HFF-Myc (cell line): ENCODE measurements at regions not wholly inside any gene's neighbourhood (a gene's known extent, or its start where the extent isn't known, plus 50 kb on each side); places are given as distances from the start of the nearest gene placed in this dataset.

Experiments used
- DNase-seq: peaks from one replicate; pipeline ENCODE4 v3.0.0-alpha.2; 2011; ENCODE audit warnings: low read depth; ENCODE audit errors: extremely low read depth
- H3K4me3 ChIP-seq: replicated peaks from 2 replicates; pipeline ENCODE4 v1.5.1; 2011; ENCODE audit warnings: low read depth, mild to moderate bottlenecking, control low read depth, low read length
- TF ChIP-seq, protein P1 (sequence below): IDR thresholded peaks from 2 replicates; pipeline ENCODE4 v1.5.1; 2012; ENCODE audit warnings: mild to moderate bottlenecking, low read depth, low read length, control low read depth; ENCODE audit errors: missing control alignments

GRCh38 chr13:80097561-80097960 is 243.4 kb downstream of the SPRY2 start:
- no peak overlapping the region for H3K4me3 ChIP-seq
- TF ChIP-seq, protein P1, sequence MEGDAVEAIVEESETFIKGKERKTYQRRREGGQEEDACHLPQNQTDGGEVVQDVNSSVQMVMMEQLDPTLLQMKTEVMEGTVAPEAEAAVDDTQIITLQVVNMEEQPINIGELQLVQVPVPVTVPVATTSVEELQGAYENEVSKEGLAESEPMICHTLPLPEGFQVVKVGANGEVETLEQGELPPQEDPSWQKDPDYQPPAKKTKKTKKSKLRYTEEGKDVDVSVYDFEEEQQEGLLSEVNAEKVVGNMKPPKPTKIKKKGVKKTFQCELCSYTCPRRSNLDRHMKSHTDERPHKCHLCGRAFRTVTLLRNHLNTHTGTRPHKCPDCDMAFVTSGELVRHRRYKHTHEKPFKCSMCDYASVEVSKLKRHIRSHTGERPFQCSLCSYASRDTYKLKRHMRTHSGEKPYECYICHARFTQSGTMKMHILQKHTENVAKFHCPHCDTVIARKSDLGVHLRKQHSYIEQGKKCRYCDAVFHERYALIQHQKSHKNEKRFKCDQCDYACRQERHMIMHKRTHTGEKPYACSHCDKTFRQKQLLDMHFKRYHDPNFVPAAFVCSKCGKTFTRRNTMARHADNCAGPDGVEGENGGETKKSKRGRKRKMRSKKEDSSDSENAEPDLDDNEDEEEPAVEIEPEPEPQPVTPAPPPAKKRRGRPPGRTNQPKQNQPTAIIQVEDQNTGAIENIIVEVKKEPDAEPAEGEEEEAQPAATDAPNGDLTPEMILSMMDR = no peak
- no peak for DNase-seq

- no peak overlapping the region for H3K4me3 ChIP-seq
- DNase-seq = no peak
- TF ChIP-seq, protein P1 = no peak
Observed at GRCh38 chr13:80096383-80096782, 244.5 kb downstream of the SPRY2 start.

DNA sequence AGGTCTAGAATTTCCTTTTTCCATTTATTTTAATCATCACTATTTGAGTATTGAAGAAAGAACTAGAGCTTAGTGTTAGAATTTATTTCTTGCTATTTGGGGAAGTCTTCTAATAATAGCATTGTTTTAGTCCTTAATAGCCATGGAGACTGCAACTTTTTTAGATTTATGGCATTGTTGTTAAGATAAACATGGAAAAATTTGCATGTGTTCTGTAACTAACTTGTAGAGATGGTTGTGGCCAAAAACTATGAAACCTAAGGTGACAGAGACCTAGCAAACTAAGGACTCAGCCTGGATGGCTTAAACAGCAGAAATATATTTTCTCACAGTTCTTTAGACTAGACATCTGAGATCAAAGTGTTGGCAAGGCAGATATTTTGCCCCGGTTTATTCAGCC is 246.4 kb downstream of the SPRY2 start:
- TF ChIP-seq, protein P1 = no peak
- H3K4me3 ChIP-seq = no peak overlapping the region
- no peak for DNase-seq

GRCh38 chr13:80093888-80094287 is 247.0 kb downstream of the SPRY2 start:
- no peak for DNase-seq
- TF ChIP-seq, protein P1 = no peak
- H3K4me3 ChIP-seq = no peak overlapping the region

- no peak for DNase-seq
- H3K4me3 ChIP-seq = no peak overlapping the region
Observed at GRCh38 chr13:80086304-80086721, 254.6 kb downstream of the SPRY2 start.

GRCh38 chr13:80083853-80084676 is 256.9 kb downstream of the SPRY2 start:
- TF ChIP-seq, protein P1 = no peak
- 0 out of 2 replicates have a peak overlapping the region, but pooled peaks have one; percentile 12 for H3K4me3 ChIP-seq
- DNase-seq = peak; percentile 50

More at GRCh38 chr13:80086304-80086721, 254.6 kb downstream of the SPRY2 start:
- TF ChIP-seq, protein P1 = no peak
